Smooth muscle cell (in vitro differentiated cells): ENCODE measurements at regions not wholly inside any gene's neighbourhood (a gene's known extent, or its start where the extent isn't known, plus 50 kb on each side); places are given as distances from the start of the nearest gene placed in this dataset.

ENCODE experiments used
- DNase-seq: peaks from one replicate; lab custom pipeline; 2025; ENCODE audit not compliant: unreplicated experiment; lab: John Stamatoyannopoulos, UW
- H2AFZ ChIP-seq: fragments of 200-600 bp; sonication (generic); 2 replicates; pipeline ENCODE4 v1.6.0; 2016; ENCODE audit warnings: antibody characterized with exemption, low read depth, mild to moderate bottlenecking
- H3F3A ChIP-seq: fragments of 200-600 bp; sonication (generic); 2 replicates; pipeline ENCODE4 v1.6.0; 2017; ENCODE audit warnings: antibody characterized with exemption, low read depth
- H3K27ac ChIP-seq: fragments of 200-600 bp; sonication (generic); 2 replicates; pipeline ENCODE4 v1.5.1; 2016; ENCODE audit warnings: low read depth, mild to moderate bottlenecking
- H3K27me3 ChIP-seq: fragments of 200-600 bp; sonication (generic); 2 replicates; pipeline ENCODE4 v1.6.1; 2016; ENCODE audit warnings: low read depth, mild to moderate bottlenecking
- H3K36me3 ChIP-seq: fragments of 200-600 bp; sonication (generic); 2 replicates; pipeline ENCODE4 v1.5.1; 2016; ENCODE audit warnings: low read depth
- H3K4me1 ChIP-seq: fragments of 200-600 bp; sonication (generic); 2 replicates; pipeline ENCODE4 v1.5.1; 2016; ENCODE audit warnings: low read depth
- H3K4me2 ChIP-seq: fragments of 200-600 bp; sonication (generic); 2 replicates; pipeline ENCODE4 v1.6.0; 2016; ENCODE audit warnings: mild to moderate bottlenecking
- H3K4me3 ChIP-seq: fragments of 200-600 bp; sonication (generic); 2 replicates; pipeline ENCODE4 v1.5.1; 2016; ENCODE audit warnings: mild to moderate bottlenecking
- H3K79me2 ChIP-seq: fragments of 200-600 bp; sonication (generic); 2 replicates; pipeline ENCODE4 v1.6.0; 2016; ENCODE audit warnings: low read depth, mild to moderate bottlenecking
- H3K9ac ChIP-seq: fragments of 200-600 bp; sonication (generic); 2 replicates; pipeline ENCODE4 v1.6.0; 2016; ENCODE audit warnings: low read depth
- H3K9me3 ChIP-seq: fragments of 200-600 bp; sonication (generic); replicated peaks from 2 replicates; pipeline ENCODE4 v1.5.1; 2016; ENCODE audit warnings: low read depth
- H4K20me1 ChIP-seq: fragments of 200-600 bp; sonication (generic); 2 replicates; pipeline ENCODE4 v1.6.0; 2016; ENCODE audit warnings: low read depth
- CTCF ChIP-seq: fragments of 200-600 bp; sonication (generic); IDR thresholded peaks from 2 replicates; pipeline ENCODE4 v1.5.1; 2017; ENCODE audit warnings: borderline replicate concordance, mild to moderate bottlenecking, antibody characterized with exemption; ENCODE audit not compliant: insufficient read depth, poor library complexity, severe bottlenecking
- WGBS: methylation state at CpG from one replicate; pipeline ENCODE4 v1.1.7; 2016; ENCODE audit warnings: low lambda C conversion rate; 5-methylcytosine and 5-hydroxymethylcytosine counted together

- Histone ChIP-seq H4K20me1 (no peaks in the 10 kb centered on the region), H3K27ac (no peak overlapping the region), H3K9me3 (no peaks in the 10 kb centered on the region), H3K4me3 (no peak overlapping the region), H2AFZ (no peak overlapping the region), H3K4me2 (no peak overlapping the region), H3K9ac (no peak overlapping the region), H3K4me1 (peaks cover 18% of the 10 kb centered on the region), H3K36me3 (no peaks in the 10 kb centered on the region), H3K79me2 (no peaks in the 10 kb centered on the region), H3K27me3 (peaks cover 53% of the 10 kb centered on the region), H3F3A (no peaks in the 10 kb centered on the region)
- DNase-seq: no peak
- TF ChIP-seq CTCF: no peak
- WGBS: 92% methylated on average over 2 of the region's 2 CpGs
Measured at GRCh38 chr15:96390986-96391385, 60.5 kb downstream of the NR2F2 start.

GRCh38 chr15:96392380-96393208, 62.1 kb downstream of the NR2F2 start:
- no peaks in the 10 kb centered on the region for H3K36me3 ChIP-seq
- H4K20me1 ChIP-seq: no peaks in the 10 kb centered on the region
- H3K4me2 ChIP-seq: no peak overlapping the region
- no peaks in the 10 kb centered on the region for H3F3A ChIP-seq
- H3K9ac ChIP-seq: no peak overlapping the region
- TF ChIP-seq CTCF: no peak
- H3K27ac ChIP-seq: no peak overlapping the region
- H3K9me3 ChIP-seq: no peaks in the 10 kb centered on the region
- H3K79me2 ChIP-seq: no peaks in the 10 kb centered on the region
- no peak overlapping the region for H2AFZ ChIP-seq
- no peak for DNase-seq
- peaks cover 62% of the 10 kb centered on the region for H3K27me3 ChIP-seq
- H3K4me1 ChIP-seq: peaks cover 18% of the 10 kb centered on the region
- 54% methylated on average over 10 of the region's 10 CpGs for WGBS
- no peak overlapping the region for H3K4me3 ChIP-seq

- Histone ChIP-seq H3K4me2 (no peak overlapping the region), H3K27me3 (peaks cover 62% of the 10 kb centered on the region), H3K27ac (no peak overlapping the region), H2AFZ (no peak overlapping the region), H3K4me3 (no peak overlapping the region), H3K9ac (no peak overlapping the region), H3K4me1 (peaks cover 18% of the 10 kb centered on the region), H3F3A (no peaks in the 10 kb centered on the region), H4K20me1 (no peaks in the 10 kb centered on the region), H3K9me3 (no peaks in the 10 kb centered on the region), H3K36me3 (no peaks in the 10 kb centered on the region), H3K79me2 (no peaks in the 10 kb centered on the region)
- TF ChIP-seq CTCF: no peak
- DNase-seq: no peak
- 87% methylated on average over 2 of the region's 2 CpGs for WGBS
Measured at GRCh38 chr15:96393209-96393513, 62.7 kb downstream of the NR2F2 start.

GRCh38 chr15:96395687-96396086, 65.2 kb downstream of the NR2F2 start:
- Histone ChIP-seq H3K27me3 (peaks cover 76% of the 10 kb centered on the region), H3F3A (no peaks in the 10 kb centered on the region), H3K9ac (no peak overlapping the region), H3K4me3 (no peak overlapping the region), H2AFZ (no peak overlapping the region), H3K27ac (no peak overlapping the region), H3K4me1 (peaks cover 18% of the 10 kb centered on the region), H3K36me3 (no peaks in the 10 kb centered on the region), H3K79me2 (no peaks in the 10 kb centered on the region), H3K9me3 (no peaks in the 10 kb centered on the region), H3K4me2 (no peak overlapping the region), H4K20me1 (no peaks in the 10 kb centered on the region)
- WGBS: 56% methylated on average over 3 of the region's 3 CpGs
- no peak for DNase-seq
- TF ChIP-seq CTCF: no peak
